H1 (cell line): ENCODE measurements at regions not wholly inside any gene's neighbourhood (a gene's known extent, or its start where the extent isn't known, plus 50 kb on each side); places are given as distances from the start of the nearest gene placed in this dataset.

Experiments used
- CTCF ChIA-PET: fragments of 300-600 bp; sonication (Branson Sonifier 250); formaldehyde crosslinking; loops from one replicate; lab custom pipeline; 2021; ENCODE audit not compliant: partially characterized antibody; lab: Charles Lee
- POLR2A ChIA-PET: fragments of 300-600 bp; sonication (Branson Sonifier 250); formaldehyde crosslinking; loops from one replicate; lab custom pipeline; 2021; ENCODE audit warnings: inconsistent platforms; ENCODE audit not compliant: partially characterized antibody; lab: Charles Lee
- DNase-seq, 2 experiments: peaks; one replicate each; pipeline versions ENCODE4 v3.0.0 to v3.0.0-alpha.2; 2010 to 2022; ENCODE audit warnings: low spot score in 2 of 2, low read depth in 1 of 2, mixed read lengths in 1 of 2
- FAIRE-seq: peaks from 2 replicates; lab custom pipeline; 2011; peaks lifted over from hg19 to GRCh38; lab: Jason Lieb, UNC
- H2AFZ ChIP-seq: 2 replicates; pipeline ENCODE4 v1.8.1; 2012; ENCODE audit warnings: low read length, inconsistent platforms
- H2AK5ac ChIP-seq: 2 replicates; pipeline ENCODE4 v1.6.1; 2013; ENCODE audit warnings: low read depth, low read length
- H2BK120ac ChIP-seq: replicated peaks from 2 replicates; pipeline ENCODE3; 2013; ENCODE audit warnings: low read depth, low read length, inconsistent platforms
- H2BK12ac ChIP-seq: 2 replicates; pipeline ENCODE4 v1.6.1; 2013; ENCODE audit warnings: low read depth, low read length
- H2BK15ac ChIP-seq: 2 replicates; pipeline ENCODE4 v1.6.1; 2013; ENCODE audit warnings: low read length
- H2BK20ac ChIP-seq: 2 replicates; pipeline ENCODE4 v1.6.1; 2013; ENCODE audit warnings: low read length
- H2BK5ac ChIP-seq: 2 replicates; pipeline ENCODE4 v1.6.1; 2013; ENCODE audit warnings: low read depth, low read length
- H3K14ac ChIP-seq: 2 replicates; pipeline ENCODE4 v1.6.1; 2013; ENCODE audit warnings: inconsistent platforms; ENCODE audit not compliant: insufficient read length
- H3K18ac ChIP-seq: 2 replicates; pipeline ENCODE4 v1.6.1; 2013; ENCODE audit warnings: low read length; ENCODE audit errors: extremely low read depth
- H3K23ac ChIP-seq: 2 replicates; pipeline ENCODE4 v1.6.1; 2013; ENCODE audit warnings: inconsistent platforms; ENCODE audit not compliant: insufficient read length
- H3K23me2 ChIP-seq: 2 replicates; pipeline ENCODE4 v1.6.1; 2013; ENCODE audit warnings: low read depth, low read length
- H3K27ac ChIP-seq: 2 replicates; pipeline ENCODE4 v1.6.1; 2011; ENCODE audit warnings: low read depth, low read length, inconsistent platforms
- H3K27me3 ChIP-seq, 4 experiments: replicated peaks in 1 of 4; 1 replicate in 1 of 4; 2 replicates in 3 of 4; pipeline versions ENCODE4 v1.6.1 to v1.8.1; 2011 to 2013; ENCODE audit warnings: low read length in 3 of 4, mild to moderate bottlenecking in 3 of 4, inconsistent platforms in 2 of 4, mixed read lengths in 2 of 4, moderate library complexity in 1 of 4; ENCODE audit not compliant: control insufficient read depth in 3 of 4, insufficient read depth in 3 of 4; ENCODE audit errors: extremely low read depth in 1 of 4
- H3K36me3 ChIP-seq, 4 experiments: 2 replicates each; pipeline versions ENCODE4 v1.6.1 to v1.8.1; 2011 to 2013; ENCODE audit warnings: mild to moderate bottlenecking in 4 of 4, low read length in 3 of 4, moderate library complexity in 2 of 4, control low read depth in 1 of 4, inconsistent platforms in 1 of 4; ENCODE audit not compliant: insufficient read depth in 4 of 4, control insufficient read depth in 2 of 4
- H3K4ac ChIP-seq: replicated peaks from 2 replicates; pipeline ENCODE3; 2013; ENCODE audit warnings: low read length, low read depth, mixed read lengths, inconsistent platforms; ENCODE audit not compliant: insufficient read length
- H3K4me1 ChIP-seq, 4 experiments: replicated peaks in 1 of 4; 1 replicate in 1 of 4; 2 replicates in 3 of 4; pipeline versions ENCODE4 v1.6.1 to v1.8.1; 2011 to 2013; ENCODE audit warnings: low read length in 3 of 4, inconsistent platforms in 2 of 4, mixed read lengths in 1 of 4; ENCODE audit not compliant: insufficient read depth in 4 of 4, control insufficient read depth in 3 of 4
- H3K4me2 ChIP-seq, 2 experiments: 2 replicates each; pipeline versions ENCODE4 v1.6.1 to v1.8.1; 2011 to 2013; ENCODE audit warnings: low read depth in 2 of 2, low read length in 2 of 2, control low read depth in 1 of 2, inconsistent platforms in 1 of 2, mild to moderate bottlenecking in 1 of 2; ENCODE audit not compliant: insufficient read depth in 1 of 2
- H3K4me3 ChIP-seq, 4 experiments: fragments of 200-600, 300-600 bp in 1 of 4; sonication (generic), shearing (Covaris generic), sonication (Bioruptor Twin) in 1 of 4; 2 replicates each; pipeline versions ENCODE4 v1.5.1 to v1.8.1; 2011 to 2016; ENCODE audit warnings: low read length in 4 of 4, low read depth in 3 of 4, control low read depth in 2 of 4, inconsistent platforms in 2 of 4, mild to moderate bottlenecking in 2 of 4, mixed read lengths in 1 of 4, moderate library complexity in 1 of 4; ENCODE audit not compliant: insufficient read depth in 2 of 4; ENCODE audit errors: extremely low read depth in 1 of 4
- H3K56ac ChIP-seq: replicated peaks from 2 replicates; pipeline ENCODE3; 2013; ENCODE audit warnings: low read depth, mild to moderate bottlenecking, mixed read lengths, low read length, inconsistent platforms; ENCODE audit not compliant: insufficient read length
- H3K79me1 ChIP-seq: 2 replicates; pipeline ENCODE4 v1.6.1; 2013; ENCODE audit warnings: low read depth, low read length, control low read depth
- H3K79me2 ChIP-seq, 2 experiments: 2 replicates each; pipeline versions ENCODE4 v1.6.1 to v1.8.1; 2012 to 2013; ENCODE audit warnings: low read length in 2 of 2, mild to moderate bottlenecking in 2 of 2, inconsistent platforms in 1 of 2; ENCODE audit not compliant: insufficient read depth in 2 of 2, control insufficient read depth in 1 of 2
- H3K9ac ChIP-seq, 4 experiments: replicated peaks in 1 of 4; 1 replicate in 1 of 4; 2 replicates in 3 of 4; pipeline versions ENCODE4 v1.6.1 to v1.8.1; 2011 to 2013; ENCODE audit warnings: low read depth in 3 of 4, low read length in 3 of 4, control low read depth in 2 of 4, mild to moderate bottlenecking in 2 of 4, moderate library complexity in 2 of 4, inconsistent platforms in 1 of 4; ENCODE audit errors: extremely low read depth in 1 of 4
- H3K9me3 ChIP-seq, 2 experiments: 2 replicates each; pipeline versions ENCODE4 v1.6.1 to v1.8.1; 2012 to 2013; ENCODE audit warnings: mild to moderate bottlenecking in 2 of 2, moderate library complexity in 2 of 2, control low read depth in 1 of 2, inconsistent platforms in 1 of 2, low read depth in 1 of 2, low read length in 1 of 2, mixed read lengths in 1 of 2; ENCODE audit not compliant: insufficient read depth in 2 of 2
- H4K20me1 ChIP-seq, 2 experiments: replicated peaks in 1 of 2; 2 replicates each; pipeline versions ENCODE3 to v1.8.1; 2011 to 2013; ENCODE audit warnings: inconsistent platforms in 2 of 2, low read length in 2 of 2, mild to moderate bottlenecking in 1 of 2; ENCODE audit not compliant: insufficient read depth in 2 of 2, control insufficient read depth in 1 of 2
- H4K5ac ChIP-seq: 2 replicates; pipeline ENCODE4 v1.6.1; 2013; ENCODE audit warnings: low read length, low read depth, mixed read lengths, inconsistent platforms; ENCODE audit not compliant: insufficient read length
- H4K8ac ChIP-seq: 2 replicates; pipeline ENCODE4 v1.8.0; 2013; ENCODE audit warnings: mild to moderate bottlenecking, moderate library complexity, low read length, inconsistent platforms; ENCODE audit not compliant: insufficient read depth; ENCODE audit errors: extremely low read depth
- H4K91ac ChIP-seq: replicated peaks from 2 replicates; pipeline ENCODE3; 2013; ENCODE audit warnings: low read length, mixed read lengths, inconsistent platforms; ENCODE audit not compliant: insufficient read length
- BACH1 ChIP-seq: IDR thresholded peaks from 2 replicates; pipeline ENCODE4 v1.6.1; 2012; ENCODE audit warnings: low read length, improper control_type of control experiment
- CREB1 ChIP-seq: IDR thresholded peaks from 2 replicates; pipeline ENCODE4 v1.6.1; 2012; ENCODE audit warnings: inconsistent platforms
- CTBP2 ChIP-seq: IDR thresholded peaks from 2 replicates; pipeline ENCODE4 v1.7.0; 2011; ENCODE audit warnings: borderline replicate concordance, mild to moderate bottlenecking, moderate library complexity, mixed read lengths, low read length; ENCODE audit not compliant: insufficient read depth, insufficient read length
- EP300 ChIP-seq, 2 experiments: IDR thresholded peaks; 1 replicate in 1 of 2; 2 replicates in 1 of 2; pipeline ENCODE4 v1.6.1; 2011 to 2012; ENCODE audit warnings: low read depth in 2 of 2, low read length in 2 of 2, mild to moderate bottlenecking in 2 of 2, borderline replicate concordance in 1 of 2, inconsistent platforms in 1 of 2, moderate library complexity in 1 of 2
- GTF2F1 ChIP-seq: IDR thresholded peaks from 2 replicates; pipeline ENCODE4 v1.6.1; 2012; ENCODE audit warnings: low read depth, low read length, improper control_type of control experiment, borderline replicate concordance
- JUN ChIP-seq: IDR thresholded peaks from 2 replicates; pipeline ENCODE4 v1.6.1; 2011; ENCODE audit warnings: low read depth, mild to moderate bottlenecking, improper control_type of control experiment, low read length
- JUND ChIP-seq: IDR thresholded peaks from 2 replicates; pipeline ENCODE4 v1.6.1; 2011; ENCODE audit warnings: mild to moderate bottlenecking, improper control_type of control experiment, low read length
- PHF8 ChIP-seq: fragments of 200-600 bp; sonication (generic); conservative IDR thresholded peaks from 2 replicates; pipeline ENCODE4 v1.7.1; 2012; ENCODE audit warnings: low read depth, mild to moderate bottlenecking, inconsistent platforms, low read length, moderate library complexity
- RFX5 ChIP-seq: IDR thresholded peaks from 2 replicates; pipeline ENCODE4 v1.6.1; 2011; ENCODE audit warnings: low read depth, low read length, improper control_type of control experiment, borderline replicate concordance
- RNF2 ChIP-seq: fragments of 200-900, 300-1000 bp; sonication (generic); IDR thresholded peaks from 2 replicates; pipeline ENCODE4 v1.7.1; 2016; ENCODE audit warnings: borderline replicate concordance, low read depth, mild to moderate bottlenecking, antibody characterized with exemption, low read length; ENCODE audit not compliant: poor library complexity, severe bottlenecking; ENCODE audit errors: missing control alignments
- SRF ChIP-seq: IDR thresholded peaks from 2 replicates; pipeline ENCODE4 v1.6.1; 2011; ENCODE audit warnings: mild to moderate bottlenecking, low read depth, low read length, moderate library complexity
- TAF7 ChIP-seq: optimal IDR thresholded peaks from 2 replicates; pipeline ENCODE3; 2011; ENCODE audit warnings: low read depth, mild to moderate bottlenecking, inconsistent platforms, low read length, moderate library complexity, borderline replicate concordance
- TCF12 ChIP-seq: IDR thresholded peaks from 2 replicates; pipeline ENCODE4 v1.6.1; 2011; ENCODE audit warnings: low read depth, mild to moderate bottlenecking, low read length
- TEAD4 ChIP-seq: IDR thresholded peaks from 2 replicates; pipeline ENCODE4 v1.6.1; 2012; ENCODE audit warnings: low read depth, low read length, inconsistent platforms, mixed read lengths
- ZNF274 ChIP-seq: IDR thresholded peaks from 2 replicates; pipeline ENCODE4 v1.7.0; 2012; ENCODE audit warnings: low read length, borderline replicate concordance; ENCODE audit errors: extremely low read depth
- WGBS, 2 experiments: shearing (Covaris generic) in 1 of 2; methylation state at CpG; one replicate each; pipeline versions ENCODE4 v1.1.6 to v1.1.7; 2013 to 2015; ENCODE audit warnings: low lambda C conversion rate in 2 of 2, mixed read lengths in 2 of 2, inconsistent platforms in 1 of 2, low coverage in 1 of 2, missing lambda C conversion rate in 1 of 2; ENCODE audit not compliant: insufficient replicate concordance in 2 of 2, insufficient coverage in 1 of 2, insufficient read length in 1 of 2; ENCODE audit errors: extremely low coverage in 1 of 2, missing lambda C conversion rate in 1 of 2; 5-methylcytosine and 5-hydroxymethylcytosine counted together

DNA sequence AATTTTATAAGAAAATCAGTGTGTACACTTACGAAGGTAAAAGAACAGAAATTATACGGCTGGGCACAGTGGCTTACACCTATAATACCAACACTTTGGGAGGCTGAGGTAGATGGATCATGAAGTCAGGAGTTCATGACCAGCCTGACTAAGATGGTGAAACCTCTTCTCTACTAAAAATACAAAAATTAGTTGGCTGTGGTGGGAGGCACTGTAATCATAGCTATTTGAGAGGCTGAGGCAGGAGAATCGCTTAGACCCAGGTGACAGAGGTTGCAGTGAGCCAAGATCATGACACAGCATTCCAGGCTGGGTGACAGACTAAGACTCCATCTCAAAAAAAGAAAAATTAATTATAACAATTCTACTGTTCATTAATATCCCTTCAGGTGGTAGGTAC is 151.9 kb downstream of the ZNF737 start:
- Histone ChIP-seq H3K18ac (no peak overlapping the region), H3K23ac (no peak overlapping the region), H3K14ac (no peak overlapping the region), H3K4me1 (no peaks in the 10 kb centered on the region), H4K5ac (no peak overlapping the region), H4K20me1 (peaks cover 7 to 25% of the 10 kb centered on the region in 2 experiments), H3K79me2 (peaks cover 12 to 96% of the 10 kb centered on the region in 2 experiments), H3K79me1 (no peaks in the 10 kb centered on the region; the same call in 1 of the 2 replicates), H3K36me3 (peaks cover 4 to 76% (median 24%) of the 10 kb centered on the region in 4 experiments; a peak in 6 of 8 replicates), H3K4me3 (no peak overlapping the region), H2AFZ (no peak overlapping the region), H3K23me2 (no peaks in the 10 kb centered on the region), H2BK20ac (no peak overlapping the region), H2BK12ac (no peak overlapping the region), H3K9ac (no peak overlapping the region), H2BK15ac (no peak overlapping the region), H3K27me3 (no peaks in the 10 kb centered on the region), H2BK120ac (no peak overlapping the region), H3K9me3 (no peaks in the 10 kb centered on the region), H4K8ac (no peak overlapping the region), H3K4me2 (no peak overlapping the region; a peak in 1 of 4 replicates), H4K91ac (no peak overlapping the region), H2AK5ac (no peak overlapping the region), H2BK5ac (no peak overlapping the region), H3K4ac (no peak overlapping the region), H3K56ac (no peak overlapping the region), H3K27ac (no peak overlapping the region)
- WGBS, 2 experiments: 84% methylated on average over 3 of the region's 3 CpGs; no CpG with 5 or more reads in 1 of the 2 experiments
- ChIA-PET CTCF (no interaction called here), POLR2A (interaction anchor here (0.7 to 6.2 kb wide), 3 partner anchors 10 to 189 kb away, joined by 3 to 94 read pairs (median 4); no protein-coding TSS in a partner anchor)
- FAIRE-seq (no peak), DNase-seq (no peak)
- TF ChIP-seq GTF2F1 (no peak), JUND (no peak), RFX5 (no peak), TAF7 (no peak), CREB1 (no peak), RNF2 (no peak), TEAD4 (no peak), PHF8 (no peak), BACH1 (no peak), CTBP2 (no peak), EP300 (IDR thresholded peaks at IDR 0.05; ENCODE audit: borderline replicate concordance in 1 of 2, low read depth in 2 of 2, low read length in 2 of 2) (no peak), ZNF274 (no peak), JUN (no peak), SRF (no peak), TCF12 (no peak)
